HCT116 (cell line): ENCODE measurements at regions not wholly inside any gene's neighbourhood (a gene's known extent, or its start where the extent isn't known, plus 50 kb on each side); places are given as distances from the start of the nearest gene placed in this dataset.

Experiments used
- ATAC-seq: fragments of 200-7000 bp; cut with Tn5 transposase; 2 replicates; pipeline ENCODE4 v1.9.1; 2020; ENCODE audit warnings: mild to moderate bottlenecking, moderate library complexity
- BruUV-seq: library from RNA; stranded (reverse); fragments of 400-500 nt; replicated peaks from 2 replicates; lab custom pipeline; 2021; lab: Mats Ljungman, UMichigan
- CTCF ChIA-PET: fragments of 300-600 bp; sonication (Branson Sonifier 250); formaldehyde crosslinking; loops from one replicate; lab custom pipeline; 2021; ENCODE audit warnings: antibody characterized with exemption; lab: Charles Lee
- POLR2A ChIA-PET: fragments of 300-600, 350-600 bp; sonication (Branson Sonifier 250); formaldehyde crosslinking; loops from one replicate; lab custom pipeline; 2021; ENCODE audit warnings: antibody characterized with exemption; lab: Charles Lee
- RAD21 ChIA-PET, 2 experiments: fragments of 300-600 bp; sonication (Branson Sonifier 250); formaldehyde crosslinking; loops; one replicate each; lab custom pipeline; 2023; ENCODE audit warnings: low total read pairs in 2 of 2; ENCODE audit not compliant: uncharacterized antibody in 2 of 2, unreplicated experiment in 2 of 2, low non-redundant PET in 1 of 2; lab: Charles Lee
- DNase-seq: peaks from one replicate; pipeline ENCODE4 v3.0.0-alpha.2; 2010; ENCODE audit warnings: low read depth, low spot score
- H2AFZ ChIP-seq: fragments of 200-600 bp; shearing (Covaris generic), sonication (generic); 2 replicates; pipeline ENCODE4 v1.6.1; 2017; ENCODE audit warnings: low read depth, mixed run types, mixed read lengths, antibody characterized with exemption, low read length; ENCODE audit not compliant: poor library complexity, severe bottlenecking
- H3K27ac ChIP-seq: 2 replicates; pipeline ENCODE4 v1.5.1; 2012; ENCODE audit warnings: low read depth, low read length
- H3K27me3 ChIP-seq: fragments of 200-600 bp; sonication (generic); 2 replicates; pipeline ENCODE4 v1.6.1; 2016; ENCODE audit warnings: mixed run types, low read length, mixed read lengths; ENCODE audit not compliant: insufficient read depth
- H3K36me3 ChIP-seq, 2 experiments: fragments of 200-500 bp in 1 of 2; fragments of 200-600 bp in 1 of 2; sonication (Bioruptor generic) in 1 of 2; sonication (generic) in 1 of 2; 2 replicates each; pipeline versions ENCODE4 v1.5.1 to v1.6.1; 2014 to 2016; ENCODE audit warnings: low read length in 2 of 2, inconsistent platforms in 1 of 2, mixed read lengths in 1 of 2, mixed run types in 1 of 2; ENCODE audit not compliant: insufficient read depth in 2 of 2, control insufficient read depth in 1 of 2
- H3K4me1 ChIP-seq, 2 experiments: fragments of 200-600 bp in 1 of 2; sonication (generic) in 1 of 2; 2 replicates each; pipeline versions ENCODE4 v1.5.1 to v1.6.1; 2012 to 2017; ENCODE audit warnings: low read length in 2 of 2, inconsistent platforms in 1 of 2, mild to moderate bottlenecking in 1 of 2, mixed read lengths in 1 of 2, mixed run types in 1 of 2, moderate library complexity in 1 of 2; ENCODE audit not compliant: insufficient read depth in 2 of 2, control insufficient read depth in 1 of 2
- H3K4me2 ChIP-seq: fragments of 200-600 bp; sonication (generic); 2 replicates; pipeline ENCODE4 v1.6.1; 2017; ENCODE audit warnings: mixed run types, low read length, mixed read lengths
- H3K4me3 ChIP-seq, 2 experiments: fragments of 200-600 bp in 1 of 2; sonication (generic) in 1 of 2; replicated peaks in 1 of 2; 2 replicates each; pipeline ENCODE4 v1.5.1; 2011 to 2016; ENCODE audit warnings: low read length in 2 of 2, control low read depth in 1 of 2, low read depth in 1 of 2, mild to moderate bottlenecking in 1 of 2, mixed read lengths in 1 of 2, mixed run types in 1 of 2
- H3K79me2 ChIP-seq: fragments of 200-600 bp; sonication (generic); 2 replicates; pipeline ENCODE4 v1.6.1; 2017; ENCODE audit warnings: mild to moderate bottlenecking, mixed run types, low read length, moderate library complexity, mixed read lengths; ENCODE audit not compliant: insufficient read depth
- H3K9ac ChIP-seq: fragments of 200-600 bp; sonication (generic); 2 replicates; pipeline ENCODE4 v1.6.1; 2016; ENCODE audit warnings: low read length, mixed read lengths
- H3K9me2 ChIP-seq: fragments of 200-600 bp; sonication (generic), shearing (Covaris generic); 2 replicates; pipeline ENCODE4 v1.6.1; 2017; ENCODE audit warnings: mixed run types, mild to moderate bottlenecking, moderate library complexity; ENCODE audit not compliant: insufficient read depth
- H3K9me3 ChIP-seq, 2 experiments: fragments of 200-500 bp in 1 of 2; fragments of 200-600 bp in 1 of 2; sonication (Bioruptor generic) in 1 of 2; sonication (generic) in 1 of 2; 2 replicates each; pipeline ENCODE4 v1.6.1; 2014 to 2017; ENCODE audit warnings: low read length in 2 of 2, mixed read lengths in 2 of 2, inconsistent platforms in 1 of 2, low read depth in 1 of 2, mild to moderate bottlenecking in 1 of 2, mixed run types in 1 of 2, moderate library complexity in 1 of 2; ENCODE audit not compliant: control insufficient read depth in 1 of 2, insufficient read depth in 1 of 2
- H4K20me1 ChIP-seq: fragments of 200-600 bp; sonication (generic), shearing (Covaris generic); 2 replicates; pipeline ENCODE4 v1.6.1; 2017; ENCODE audit warnings: mixed run types, mild to moderate bottlenecking, moderate library complexity; ENCODE audit not compliant: insufficient read depth
- ATF3 ChIP-seq: IDR thresholded peaks from 2 replicates; pipeline ENCODE4 v1.6.1; 2012
- CEBPB ChIP-seq: IDR thresholded peaks from 2 replicates; pipeline ENCODE4 v1.6.1; 2012; ENCODE audit warnings: low read depth
- CTCF ChIP-seq, 3 experiments: fragments of 200-600 bp in 1 of 3; sonication (generic) in 1 of 3; IDR thresholded peaks in 2 of 3; conservative IDR thresholded peaks in 1 of 3; 2 replicates each; pipeline ENCODE4 v1.5.1; 2012 to 2017; ENCODE audit warnings: low read depth in 2 of 3, low read length in 2 of 3, antibody characterized with exemption in 1 of 3, borderline replicate concordance in 1 of 3, control low read depth in 1 of 3, mild to moderate bottlenecking in 1 of 3, mixed read lengths in 1 of 3, mixed run types in 1 of 3, moderate library complexity in 1 of 3; ENCODE audit not compliant: insufficient read depth in 1 of 3
- EZH2phosphoT487 ChIP-seq: fragments of 200-600 bp; IDR thresholded peaks from 2 replicates; pipeline ENCODE4 v1.6.1; 2018; ENCODE audit warnings: antibody characterized with exemption, borderline replicate concordance
- FOSL1 ChIP-seq: IDR thresholded peaks from 2 replicates; pipeline ENCODE4 v1.6.1; 2012; ENCODE audit warnings: low read depth
- JUND ChIP-seq: IDR thresholded peaks from 2 replicates; pipeline ENCODE4 v1.6.1; 2012
- POLR2A ChIP-seq: IDR thresholded peaks from 2 replicates; pipeline ENCODE4 v1.7.0; 2011; ENCODE audit warnings: borderline replicate concordance; ENCODE audit not compliant: insufficient read depth, insufficient read length; ENCODE audit errors: extremely low read depth
- RAD21 ChIP-seq: IDR thresholded peaks from 2 replicates; pipeline ENCODE4 v1.6.1; 2012; ENCODE audit warnings: low read depth, mild to moderate bottlenecking
- REST ChIP-seq: IDR thresholded peaks from 2 replicates; pipeline ENCODE4 v1.6.1; 2012; ENCODE audit warnings: low read depth
- YY1 ChIP-seq: IDR thresholded peaks from 2 replicates; pipeline ENCODE4 v1.6.1; 2011; ENCODE audit warnings: low read length, low read depth, moderate library complexity, mild to moderate bottlenecking; ENCODE audit not compliant: insufficient replicate concordance; ENCODE audit errors: extremely low read depth
- ZFX ChIP-seq: fragments of 450-650 bp; IDR thresholded peaks from 2 replicates; pipeline ENCODE4 v1.6.1; 2017
- ZNF274 ChIP-seq: fragments of 200-500 bp; sonication (Bioruptor generic); IDR thresholded peaks from 2 replicates; pipeline ENCODE4 v1.6.1; 2014; ENCODE audit warnings: mild to moderate bottlenecking, low read depth, low read length, inconsistent platforms
- intact Hi-C: fragments of 100-400 bp; cut with micrococcal nuclease; formaldehyde crosslinking; loops from 2 replicates; pipeline ENCODE4 v1.10.0; 2022

- TF ChIP-seq REST (no peak), ZNF274 (no peak), CEBPB (no peak), JUND (no peak)
These were observed 194.1 kb upstream of the HNMT start (continued) for GRCh38 chr2:137770166-137770565.

- intact Hi-C loops = no loop called here
- no peaks in the 10 kb centered on the region for H3K36me3 ChIP-seq
- no peak for TF ChIP-seq ZFX
- no peak for TF ChIP-seq POLR2A
- no peak for TF ChIP-seq FOSL1
- no peak for TF ChIP-seq RAD21
- no peak for TF ChIP-seq EZH2phosphoT487
- no peak for TF ChIP-seq ZNF274
- TF ChIP-seq CTCF (IDR thresholded peaks at IDR 0.05 in 2 of 3, conservative IDR thresholded peaks at IDR 0.05 in 1 of 3; ENCODE audit: borderline replicate concordance in 1 of 3, insufficient read depth in 1 of 3, low read depth in 2 of 3, low read length in 2 of 3) = no peak
- no peak for TF ChIP-seq ATF3
- no peak for TF ChIP-seq YY1
These were observed 193.2 kb upstream of the HNMT start for GRCh38 chr2:137771064-137771463.

More at GRCh38 chr2:137771064-137771463, 193.2 kb upstream of the HNMT start:
- Histone ChIP-seq H3K9me3 (no peaks in the 10 kb centered on the region), H3K27ac (no peak overlapping the region), H3K4me3 (no peak overlapping the region), H3K4me1 (no peaks in the 10 kb centered on the region), H4K20me1 (no peaks in the 10 kb centered on the region), H3K9me2 (no peaks in the 10 kb centered on the region), H2AFZ (no peak overlapping the region), H3K79me2 (no peaks in the 10 kb centered on the region), H3K4me2 (no peak overlapping the region), H3K9ac (no peak overlapping the region), H3K27me3 (no peaks in the 10 kb centered on the region)
- ATAC-seq (no peak), DNase-seq (no peak)
- CTCF ChIA-PET = no interaction called here
- RAD21 ChIA-PET = no interaction called here
- no TSS peak for BruUV-seq
- POLR2A ChIA-PET = no interaction called here
